Subcutaneous abdominal adipose tissue (tissue), 5 donors: ENCODE measurements at regions not wholly inside any gene's neighbourhood (a gene's known extent, or its start where the extent isn't known, plus 50 kb on each side); places are given as distances from the start of the nearest gene placed in this dataset.

Experiments used
- H3K27ac ChIP-seq: one replicate; pipeline ENCODE4 v1.7.0; 2013; ENCODE audit warnings: low read depth, mild to moderate bottlenecking, inconsistent platforms, low read length, moderate library complexity
- H3K27me3 ChIP-seq, 5 donors: one replicate each; pipeline ENCODE4 v1.7.0; 2013; ENCODE audit warnings: low read length in 5 of 5, inconsistent platforms in 1 of 5; ENCODE audit not compliant: control insufficient read depth in 5 of 5, insufficient read depth in 4 of 5
- H3K36me3 ChIP-seq, 5 donors: one replicate each; pipeline ENCODE4 v1.7.0; 2013; ENCODE audit warnings: low read length in 5 of 5; ENCODE audit not compliant: control insufficient read depth in 5 of 5, insufficient read depth in 5 of 5
- H3K4me1 ChIP-seq, 5 donors: one replicate each; pipeline ENCODE4 v1.7.0; 2013; ENCODE audit warnings: low read length in 5 of 5, mild to moderate bottlenecking in 3 of 5, moderate library complexity in 1 of 5; ENCODE audit not compliant: control insufficient read depth in 5 of 5, insufficient read depth in 5 of 5
- H3K4me3 ChIP-seq, 5 donors: one replicate each; pipeline ENCODE4 v1.7.0; 2013; ENCODE audit warnings: low read length in 5 of 5, low read depth in 1 of 5
- H3K9ac ChIP-seq, 5 donors: one replicate each; pipeline ENCODE4 v1.7.0; 2013; ENCODE audit warnings: low read length in 5 of 5, mild to moderate bottlenecking in 4 of 5, moderate library complexity in 3 of 5
- H3K9me3 ChIP-seq, 5 donors: one replicate each; pipeline ENCODE4 v1.7.0; 2013; ENCODE audit warnings: low read length in 5 of 5; ENCODE audit not compliant: control insufficient read depth in 5 of 5
- donor health status: healthy.
- donor health status: healthy.
- donor health status: healthy.
- donor health status: healthy.
- donor health status: healthy.

DNA sequence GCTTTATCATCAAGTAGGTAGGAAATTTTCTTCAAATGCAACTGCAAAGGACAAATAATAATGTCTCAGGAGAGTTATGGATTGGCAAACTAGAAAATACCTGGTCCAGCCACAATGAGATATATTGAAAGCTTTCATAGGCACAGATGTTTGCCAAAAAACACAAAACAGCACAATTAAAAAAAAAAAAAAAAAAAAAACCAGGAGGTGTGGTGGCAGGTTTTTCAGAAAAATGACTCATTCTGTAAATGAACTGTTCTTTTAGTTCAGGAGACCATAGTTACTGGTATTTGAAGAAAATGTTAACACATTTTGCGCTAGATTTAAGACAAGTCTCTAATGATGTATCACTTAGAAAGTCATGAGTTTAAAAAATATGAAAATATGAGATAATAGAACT, 55.0 kb upstream of the JCAD start:
- Histone ChIP-seq H3K4me3 (no peak overlapping the region), H3K27me3 (no peaks in the 10 kb centered on the region), H3K9me3 (no peaks in the 10 kb centered on the region), H3K27ac (no peak overlapping the region), H3K4me1 (no peaks in the 10 kb centered on the region), H3K36me3 (no peaks in the 10 kb centered on the region), H3K9ac (no peak overlapping the region)

DNA sequence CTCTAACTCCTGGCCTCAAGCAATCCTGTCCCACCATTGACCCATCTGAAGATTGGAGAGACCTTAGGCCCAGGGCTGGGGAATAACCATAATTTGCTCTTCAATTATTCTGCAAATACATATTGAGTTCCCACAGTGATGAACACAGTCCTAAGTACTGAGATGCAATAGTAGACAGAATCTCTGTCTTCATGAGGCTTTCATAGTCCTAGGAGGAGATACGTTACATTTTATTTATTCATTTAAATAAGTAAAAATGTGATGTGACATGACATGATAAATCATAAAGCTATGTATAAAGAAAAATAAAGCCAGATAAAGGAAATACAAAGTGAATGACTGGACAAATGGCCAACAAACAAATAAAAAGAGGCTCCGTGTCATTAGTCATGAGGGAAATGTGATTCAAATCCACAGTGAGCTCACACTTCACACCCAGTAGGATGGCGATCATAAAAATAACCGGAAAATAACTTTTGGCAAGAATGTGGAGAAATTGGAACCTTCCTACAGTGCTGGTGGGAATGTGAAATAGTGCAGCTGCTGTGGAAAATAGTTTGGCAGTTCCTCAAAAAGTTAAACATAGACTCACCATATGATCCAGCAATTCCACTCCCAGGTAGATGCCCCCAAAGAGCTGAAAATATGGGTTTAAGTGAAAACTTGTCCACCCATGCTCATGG, 52.1 kb upstream of the JCAD start:
- no peaks in the 10 kb centered on the region for H3K36me3 ChIP-seq
- no peaks in the 10 kb centered on the region for H3K9me3 ChIP-seq
- H3K27ac ChIP-seq, result no peak overlapping the region
- no peak overlapping the region for H3K9ac ChIP-seq
- H3K4me3 ChIP-seq, result no peak overlapping the region
- H3K4me1 ChIP-seq, result no peaks in the 10 kb centered on the region
- H3K27me3 ChIP-seq, result no peaks in the 10 kb centered on the region
